ENCODE measurements at regions not wholly inside any gene's neighbourhood (a gene's known extent, or its start where the extent isn't known, plus 50 kb on each side); places are given as distances from the start of the nearest gene placed in this dataset.

DNA sequence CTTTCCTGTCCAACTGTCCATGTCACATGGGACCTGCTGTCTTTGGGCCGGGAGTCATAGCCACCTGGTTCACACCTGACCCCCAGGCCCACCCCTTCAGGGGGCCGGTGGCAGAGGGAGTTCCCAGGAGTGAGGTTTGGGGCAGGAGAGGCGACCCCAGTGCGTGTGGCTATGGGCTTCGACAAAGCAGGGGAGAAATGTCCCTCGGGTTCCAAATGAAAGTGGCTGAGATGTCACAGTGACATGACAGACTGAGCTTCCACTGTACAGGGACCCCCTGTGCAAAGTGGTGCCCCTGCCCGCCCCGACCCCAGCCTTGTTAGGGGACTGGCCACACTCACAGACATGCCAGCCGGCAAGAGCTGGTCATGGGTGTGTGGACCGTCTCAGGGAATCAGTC is 1297.0 kb downstream of the BRD1 start:
- no peak overlapping the region for H3K4me3 ChIP-seq (replicated peaks; ENCODE audit: low read depth, low read length)
- DNase-seq (ENCODE audit: extremely low read depth, low read depth), result no peak
- TF ChIP-seq, protein P1, sequence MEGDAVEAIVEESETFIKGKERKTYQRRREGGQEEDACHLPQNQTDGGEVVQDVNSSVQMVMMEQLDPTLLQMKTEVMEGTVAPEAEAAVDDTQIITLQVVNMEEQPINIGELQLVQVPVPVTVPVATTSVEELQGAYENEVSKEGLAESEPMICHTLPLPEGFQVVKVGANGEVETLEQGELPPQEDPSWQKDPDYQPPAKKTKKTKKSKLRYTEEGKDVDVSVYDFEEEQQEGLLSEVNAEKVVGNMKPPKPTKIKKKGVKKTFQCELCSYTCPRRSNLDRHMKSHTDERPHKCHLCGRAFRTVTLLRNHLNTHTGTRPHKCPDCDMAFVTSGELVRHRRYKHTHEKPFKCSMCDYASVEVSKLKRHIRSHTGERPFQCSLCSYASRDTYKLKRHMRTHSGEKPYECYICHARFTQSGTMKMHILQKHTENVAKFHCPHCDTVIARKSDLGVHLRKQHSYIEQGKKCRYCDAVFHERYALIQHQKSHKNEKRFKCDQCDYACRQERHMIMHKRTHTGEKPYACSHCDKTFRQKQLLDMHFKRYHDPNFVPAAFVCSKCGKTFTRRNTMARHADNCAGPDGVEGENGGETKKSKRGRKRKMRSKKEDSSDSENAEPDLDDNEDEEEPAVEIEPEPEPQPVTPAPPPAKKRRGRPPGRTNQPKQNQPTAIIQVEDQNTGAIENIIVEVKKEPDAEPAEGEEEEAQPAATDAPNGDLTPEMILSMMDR (IDR thresholded peaks at IDR 0.05; ENCODE audit: low read depth, low read length, missing control alignments), result no peak

DNA sequence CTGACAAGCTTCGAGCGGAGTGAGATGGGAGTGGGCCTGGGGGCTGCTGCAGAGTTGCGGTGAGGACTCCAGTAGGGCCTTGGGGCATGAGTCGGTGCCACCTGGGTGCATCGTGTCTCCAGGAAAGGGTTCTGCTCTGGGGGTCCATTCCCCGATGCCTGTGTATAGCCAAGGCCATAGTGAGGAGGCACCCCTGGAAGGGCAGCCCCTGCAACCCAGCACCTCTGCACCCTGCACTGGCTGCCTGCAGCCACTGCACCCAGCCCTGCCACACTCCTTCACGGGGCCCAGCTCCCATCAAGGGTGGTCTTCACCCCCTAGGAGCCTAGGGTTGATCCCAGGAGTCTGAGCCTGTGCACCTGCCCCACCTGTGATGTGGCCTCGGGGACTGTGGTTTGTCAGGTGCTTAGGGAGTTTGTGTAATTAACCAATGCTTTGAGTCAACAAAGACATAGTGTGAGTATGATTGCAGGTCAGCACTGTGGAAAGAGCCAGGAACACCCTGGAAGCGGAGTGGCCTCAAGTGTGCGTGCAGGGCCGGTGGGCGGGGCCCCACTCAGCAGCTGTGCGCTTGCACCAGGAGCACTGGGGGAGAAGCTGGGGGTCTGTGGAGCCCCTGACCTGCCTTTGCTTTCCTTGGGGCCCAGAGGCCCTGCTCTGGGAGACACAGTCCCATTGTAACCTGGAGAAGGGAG is 1299.3 kb downstream of the BRD1 start:
- TF ChIP-seq, protein P1 (IDR thresholded peaks at IDR 0.05; ENCODE audit: low read depth, low read length, missing control alignments), result no peak
- no peak overlapping the region for H3K4me3 ChIP-seq (replicated peaks; ENCODE audit: low read depth, low read length)
- no peak for DNase-seq (ENCODE audit: extremely low read depth, low read depth)

DNA sequence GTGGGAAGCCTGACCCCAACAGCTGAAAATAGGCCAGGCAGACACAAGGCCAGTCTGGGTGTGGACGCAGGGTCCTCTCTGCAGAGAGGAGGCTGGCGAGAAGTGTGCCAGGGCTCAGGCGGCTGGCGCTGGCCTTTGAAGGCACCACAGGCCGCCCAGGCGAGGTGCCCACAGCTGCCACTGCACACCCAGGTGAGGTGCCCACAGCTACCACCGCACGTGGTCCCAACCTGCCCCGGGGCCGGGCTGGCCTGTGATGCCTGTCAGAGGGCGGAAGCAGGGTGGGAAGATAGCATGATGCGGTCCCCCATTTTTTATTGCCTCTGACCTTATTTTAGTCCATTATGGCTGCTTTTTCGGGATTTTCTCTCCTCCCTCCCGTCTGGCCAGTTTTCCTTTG is 1303.9 kb downstream of the BRD1 start:
- no peak overlapping the region for H3K4me3 ChIP-seq (replicated peaks; ENCODE audit: low read depth, low read length)
- DNase-seq (ENCODE audit: extremely low read depth, low read depth), result no peak
- TF ChIP-seq, protein P1 (IDR thresholded peaks at IDR 0.05; ENCODE audit: low read depth, low read length, missing control alignments), result no peak

DNA sequence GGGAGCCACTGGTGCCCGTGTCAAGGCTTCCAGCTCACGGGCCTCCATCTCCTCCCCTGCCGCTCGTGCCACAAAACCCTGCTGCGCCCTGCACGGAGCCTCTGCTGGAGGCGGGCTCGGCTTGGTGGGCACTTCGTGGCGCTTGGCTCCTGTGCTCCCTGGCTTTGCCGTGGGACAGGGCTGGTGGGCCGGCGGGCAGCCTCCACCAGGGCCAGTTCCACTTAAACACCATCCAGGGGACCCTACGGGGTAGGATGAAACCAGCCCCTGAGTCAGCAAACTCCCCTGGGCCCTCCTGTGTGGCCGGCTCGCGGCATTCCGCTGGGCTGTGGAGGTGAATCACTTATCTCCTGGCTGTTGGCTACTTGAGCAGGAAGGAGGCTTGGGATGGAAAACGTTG is 1304.6 kb downstream of the BRD1 start:
- no peak overlapping the region for H3K4me3 ChIP-seq (replicated peaks; ENCODE audit: low read depth, low read length)
- TF ChIP-seq, protein P1 (IDR thresholded peaks at IDR 0.05; ENCODE audit: low read depth, low read length, missing control alignments), result no peak
- DNase-seq (ENCODE audit: extremely low read depth, low read depth), result no peak

DNA sequence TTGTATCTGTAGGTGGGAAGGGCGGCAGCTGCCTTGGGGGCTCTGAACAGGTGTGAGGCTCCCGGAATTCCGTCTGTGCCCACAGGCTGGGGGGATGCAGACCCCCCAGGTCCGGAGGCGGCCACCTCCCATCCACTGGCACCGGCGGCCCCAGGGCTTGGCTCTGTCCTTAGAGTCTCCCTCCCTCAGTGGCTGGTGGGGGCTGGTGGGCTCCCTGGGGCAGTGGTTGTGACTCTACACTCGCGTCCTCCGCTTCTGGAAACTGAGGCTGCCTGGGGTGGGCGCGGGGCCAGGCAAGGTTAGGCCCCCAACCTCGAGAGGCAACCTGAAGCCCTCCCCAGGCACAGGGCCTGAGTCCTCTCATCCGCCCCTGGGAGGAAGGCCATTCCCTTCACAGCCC is 1305.4 kb downstream of the BRD1 start:
- no peak for DNase-seq (ENCODE audit: extremely low read depth, low read depth)
- TF ChIP-seq, protein P1 (IDR thresholded peaks at IDR 0.05; ENCODE audit: low read depth, low read length, missing control alignments), result no peak

DNA sequence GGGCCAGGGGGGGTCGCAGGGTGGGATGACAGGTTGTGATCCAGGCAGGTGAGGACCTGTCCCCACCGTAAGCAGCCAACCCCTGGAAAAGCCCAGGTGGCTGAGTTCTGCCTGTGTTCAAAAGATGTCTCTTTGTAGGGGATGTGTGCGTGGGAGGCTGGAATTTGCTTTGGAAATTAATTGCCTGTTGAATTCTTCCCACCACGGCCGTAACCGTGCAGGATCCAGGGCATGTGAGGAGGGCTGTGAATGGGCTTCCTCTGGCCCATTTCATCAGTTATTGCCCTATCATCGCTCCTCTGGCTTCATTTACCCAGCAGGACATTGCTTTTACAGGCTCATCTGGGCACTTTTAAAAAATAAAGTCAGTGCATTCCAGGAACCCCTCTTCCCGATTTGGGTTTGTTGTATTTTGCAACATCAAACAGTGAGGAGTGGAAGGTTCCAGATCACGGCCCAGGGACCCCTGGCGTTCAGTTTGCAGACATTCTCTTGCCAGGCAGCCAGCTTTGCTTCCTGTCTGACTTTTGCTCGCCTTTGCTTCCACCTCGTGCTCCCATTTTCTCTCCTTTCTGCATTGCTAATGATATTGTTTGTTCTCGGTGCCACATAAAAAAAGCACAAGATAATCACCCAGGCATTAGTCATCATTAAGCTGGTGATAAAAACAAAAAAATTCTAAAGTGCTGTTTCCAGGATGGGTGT is 1306.6 kb downstream of the BRD1 start:
- no peak overlapping the region for H3K4me3 ChIP-seq (replicated peaks; ENCODE audit: low read depth, low read length)
- DNase-seq (ENCODE audit: extremely low read depth, low read depth), result no peak
- TF ChIP-seq, protein P1 (IDR thresholded peaks at IDR 0.05; ENCODE audit: low read depth, low read length, missing control alignments), result no peak

More for the DNA sequence above, 1305.4 kb downstream of the BRD1 start:
- H3K4me3 ChIP-seq (replicated peaks; ENCODE audit: low read depth, low read length), result no peak overlapping the region
